ENCODE measurements at regions not wholly inside any gene's neighbourhood (a gene's known extent, or its start where the extent isn't known, plus 50 kb on each side); places are given as distances from the start of the nearest gene placed in this dataset.

DNA sequence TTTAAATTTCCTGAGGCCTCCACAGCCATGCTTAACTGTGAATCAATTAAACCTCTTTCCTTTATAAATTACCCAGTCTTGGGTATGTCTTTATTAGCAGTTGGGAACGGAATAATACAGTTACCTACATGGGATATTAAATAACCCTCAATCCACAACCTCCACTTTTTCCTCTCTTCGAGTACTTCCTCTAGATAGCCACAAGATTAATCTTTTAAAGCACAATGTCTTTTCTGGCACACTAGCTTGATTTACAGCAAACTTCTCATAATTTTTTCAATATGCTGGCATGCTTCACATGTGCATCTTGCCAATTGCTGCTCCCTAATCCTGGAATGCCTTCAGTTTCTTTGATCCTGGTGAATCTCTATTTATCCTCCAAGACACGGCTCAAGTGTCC lies 92.2 kb downstream of the P2RY1 start:
- no peaks in the 10 kb centered on the region for H3K9me3 ChIP-seq (ENCODE audit: control insufficient read depth, low read length, poor library complexity, severe bottlenecking)
- Mint-ChIP-seq H3K4me1 (no peaks in the 10 kb centered on the region), H3K27me3 (peaks cover 11% of the 10 kb centered on the region), H3K27ac (no peak overlapping the region), H3K36me3 (ENCODE audit: low read depth) (no peaks in the 10 kb centered on the region), H3K4me3 (no peak overlapping the region)
- DNase-seq = no peak
- ATAC-seq = no peak

GRCh38 chr3:152930516-152930915 lies 95.6 kb downstream of the P2RY1 start:
- Mint-ChIP-seq H3K4me1 (no peaks in the 10 kb centered on the region), H3K27me3 (peaks cover 11% of the 10 kb centered on the region), H3K4me3 (no peak overlapping the region), H3K36me3 (ENCODE audit: low read depth) (no peaks in the 10 kb centered on the region), H3K27ac (no peak overlapping the region)
- DNase-seq = no peak
- no peaks in the 10 kb centered on the region for H3K9me3 ChIP-seq (ENCODE audit: control insufficient read depth, low read length, poor library complexity, severe bottlenecking)
- ATAC-seq = no peak

DNA sequence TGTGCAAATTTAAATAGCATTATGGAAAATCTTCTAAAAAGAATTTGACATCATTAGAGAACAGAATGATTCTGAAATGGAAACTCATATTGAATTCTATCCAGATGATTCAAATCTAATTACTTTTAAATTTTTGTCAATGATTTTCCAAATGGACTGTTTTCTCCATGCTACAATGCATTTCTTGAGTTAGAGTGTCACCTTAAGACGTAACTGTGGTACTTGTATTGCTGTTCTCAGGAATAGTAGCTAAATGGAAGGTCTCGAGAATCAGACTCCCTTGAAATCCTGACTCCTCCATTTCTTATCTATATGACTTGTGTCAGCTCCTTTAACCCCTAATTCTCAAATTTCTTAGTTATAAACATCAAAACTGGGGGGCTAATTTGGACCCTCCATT lies 102.3 kb downstream of the P2RY1 start:
- no peak overlapping the region for H3K4me3 Mint-ChIP-seq
- H3K36me3 Mint-ChIP-seq (ENCODE audit: low read depth) = no peaks in the 10 kb centered on the region
- ATAC-seq = no peak
- H3K27ac Mint-ChIP-seq = no peak overlapping the region
- H3K4me1 Mint-ChIP-seq = no peaks in the 10 kb centered on the region
- DNase-seq = no peak
- H3K9me3 ChIP-seq (ENCODE audit: control insufficient read depth, low read length, poor library complexity, severe bottlenecking) = no peaks in the 10 kb centered on the region
- peaks cover 5% of the 10 kb centered on the region for H3K27me3 Mint-ChIP-seq

DNA sequence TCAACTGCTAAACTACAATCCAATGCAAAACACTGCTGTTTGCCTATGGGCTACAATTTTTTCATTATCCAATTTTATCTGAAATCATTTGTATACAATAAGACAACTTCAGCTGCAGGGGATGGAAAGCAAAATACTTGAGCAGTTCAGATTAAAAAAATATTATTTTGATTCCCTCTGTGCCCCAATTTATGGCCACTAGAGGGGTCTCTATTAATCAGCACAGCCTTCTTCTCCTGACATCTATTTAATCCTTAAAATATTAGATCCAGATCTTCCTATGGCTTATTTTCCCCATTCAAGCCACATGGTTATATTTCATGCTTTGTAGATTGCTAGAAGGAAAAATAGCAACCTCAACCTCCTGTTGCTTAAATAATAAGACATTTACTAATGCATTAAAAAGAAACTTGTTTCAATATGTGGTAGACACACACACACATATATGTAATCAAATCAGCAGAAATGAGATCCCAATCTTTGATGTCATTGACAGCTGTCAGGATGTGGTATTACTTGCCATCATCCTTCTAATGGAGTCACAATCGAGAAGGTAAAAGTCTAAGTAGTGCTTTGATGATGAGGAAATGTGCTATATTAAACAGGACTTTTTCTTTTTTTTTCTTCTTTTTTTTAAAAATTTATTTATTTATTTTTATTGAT lies 104.2 kb downstream of the P2RY1 start:
- no peaks in the 10 kb centered on the region for H3K36me3 Mint-ChIP-seq (ENCODE audit: low read depth)
- ATAC-seq = no peak

GRCh38 chr3:152941859-152942258 lies 106.9 kb downstream of the P2RY1 start:
- no peaks in the 10 kb centered on the region for H3K36me3 Mint-ChIP-seq (ENCODE audit: low read depth)
- H3K9me3 ChIP-seq (ENCODE audit: control insufficient read depth, low read length, poor library complexity, severe bottlenecking) = no peaks in the 10 kb centered on the region
- DNase-seq (no peak), ATAC-seq (no peak)
- H3K27me3 Mint-ChIP-seq = peaks cover 6% of the 10 kb centered on the region
- H3K4me1 Mint-ChIP-seq = no peaks in the 10 kb centered on the region
- no peak overlapping the region for H3K27ac Mint-ChIP-seq
- H3K4me3 Mint-ChIP-seq = no peak overlapping the region

More for the DNA sequence above, 104.2 kb downstream of the P2RY1 start:
- H3K9me3 ChIP-seq (ENCODE audit: control insufficient read depth, low read length, poor library complexity, severe bottlenecking) = no peaks in the 10 kb centered on the region
- DNase-seq = no peak
- Mint-ChIP-seq H3K27me3 (peaks cover 5% of the 10 kb centered on the region), H3K4me1 (no peaks in the 10 kb centered on the region), H3K4me3 (no peak overlapping the region), H3K27ac (no peak overlapping the region)

- Mint-ChIP-seq H3K27ac (no peak overlapping the region), H3K4me3 (no peak overlapping the region), H3K27me3 (peaks cover 6% of the 10 kb centered on the region), H3K36me3 (ENCODE audit: low read depth) (no peaks in the 10 kb centered on the region), H3K4me1 (no peaks in the 10 kb centered on the region)
- no peak for ATAC-seq
- DNase-seq = no peak
- H3K9me3 ChIP-seq (ENCODE audit: control insufficient read depth, low read length, poor library complexity, severe bottlenecking) = no peaks in the 10 kb centered on the region
Observed at GRCh38 chr3:152942366-152942765, 107.4 kb downstream of the P2RY1 start.

GRCh38 chr3:152943645-152944044 lies 108.7 kb downstream of the P2RY1 start:
- ATAC-seq = no peak
- Mint-ChIP-seq H3K27ac (no peak overlapping the region), H3K27me3 (peaks cover 6% of the 10 kb centered on the region), H3K4me1 (no peaks in the 10 kb centered on the region), H3K36me3 (ENCODE audit: low read depth) (no peaks in the 10 kb centered on the region), H3K4me3 (no peak overlapping the region)
- DNase-seq = no peak
- H3K9me3 ChIP-seq (ENCODE audit: control insufficient read depth, low read length, poor library complexity, severe bottlenecking) = no peaks in the 10 kb centered on the region

DNA sequence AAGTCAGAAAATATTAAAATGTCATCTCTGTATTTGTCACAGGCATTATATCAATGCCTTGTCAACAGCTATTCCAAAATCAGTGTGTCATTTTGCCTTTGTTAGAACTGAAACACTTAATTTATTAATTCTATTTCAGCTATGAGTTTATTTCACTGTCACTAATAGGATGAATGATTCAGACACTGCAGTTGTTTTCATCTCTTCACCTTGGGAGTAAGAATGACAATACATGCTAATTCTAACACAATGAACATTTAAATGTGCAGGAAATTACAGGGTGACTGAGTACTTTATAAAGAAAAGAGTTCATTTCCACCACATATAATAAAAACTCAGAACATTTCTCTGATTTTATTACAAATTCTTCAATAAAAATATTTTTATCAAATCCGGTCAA lies 109.7 kb downstream of the P2RY1 start:
- no peaks in the 10 kb centered on the region for H3K4me1 Mint-ChIP-seq
- no peaks in the 10 kb centered on the region for H3K36me3 Mint-ChIP-seq (ENCODE audit: low read depth)
- ATAC-seq (no peak), DNase-seq (no peak)
- H3K27ac Mint-ChIP-seq = no peak overlapping the region
- no peaks in the 10 kb centered on the region for H3K9me3 ChIP-seq (ENCODE audit: control insufficient read depth, low read length, poor library complexity, severe bottlenecking)
- no peak overlapping the region for H3K4me3 Mint-ChIP-seq
- peaks cover 7% of the 10 kb centered on the region for H3K27me3 Mint-ChIP-seq

- peaks cover 14% of the 10 kb centered on the region for H3K27me3 Mint-ChIP-seq
- DNase-seq = no peak
- no peak overlapping the region for H3K27ac Mint-ChIP-seq
- no peak overlapping the region for H3K4me3 Mint-ChIP-seq
- no peaks in the 10 kb centered on the region for H3K4me1 Mint-ChIP-seq
- ATAC-seq = no peak
- peaks cover 2% of the 10 kb centered on the region for H3K36me3 Mint-ChIP-seq (ENCODE audit: low read depth)
- no peaks in the 10 kb centered on the region for H3K9me3 ChIP-seq (ENCODE audit: control insufficient read depth, low read length, poor library complexity, severe bottlenecking)
Observed at GRCh38 chr3:152945556-152945955, 110.6 kb downstream of the P2RY1 start.

DNA sequence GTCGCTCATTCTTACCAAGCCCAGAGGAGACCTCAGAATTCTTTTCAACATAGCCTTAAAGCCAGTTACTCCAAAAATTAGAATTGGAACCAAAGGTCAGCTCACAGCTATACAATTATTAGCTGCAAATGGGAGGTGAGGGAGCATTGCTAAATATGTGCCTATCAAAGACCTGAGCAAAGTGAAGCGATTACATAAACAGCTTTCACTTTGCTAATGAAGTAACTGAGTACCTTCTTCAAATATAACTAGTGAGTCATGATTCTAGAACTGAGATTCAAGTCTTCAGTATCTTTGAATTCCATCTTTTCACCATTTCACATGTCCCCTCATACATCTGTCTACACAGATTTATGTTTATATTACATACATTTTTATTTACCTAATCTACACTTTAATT lies 122.6 kb downstream of the P2RY1 start:
- no peak overlapping the region for H3K4me3 Mint-ChIP-seq
- no peak for ATAC-seq
- H3K36me3 Mint-ChIP-seq (ENCODE audit: low read depth) = peaks cover 2% of the 10 kb centered on the region
- H3K4me1 Mint-ChIP-seq = no peaks in the 10 kb centered on the region
- DNase-seq = no peak
- H3K27me3 Mint-ChIP-seq = peaks cover 14% of the 10 kb centered on the region
- no peak overlapping the region for H3K27ac Mint-ChIP-seq
- H3K9me3 ChIP-seq (ENCODE audit: control insufficient read depth, low read length, poor library complexity, severe bottlenecking) = no peaks in the 10 kb centered on the region

GRCh38 chr3:152959307-152959706 lies 124.4 kb downstream of the P2RY1 start:
- no peak overlapping the region for H3K27ac Mint-ChIP-seq
- ATAC-seq = no peak
- peaks cover 2% of the 10 kb centered on the region for H3K36me3 Mint-ChIP-seq (ENCODE audit: low read depth)
- no peaks in the 10 kb centered on the region for H3K9me3 ChIP-seq (ENCODE audit: control insufficient read depth, low read length, poor library complexity, severe bottlenecking)
- no peak for DNase-seq
- H3K4me3 Mint-ChIP-seq = no peak overlapping the region
- H3K27me3 Mint-ChIP-seq = peaks cover 10% of the 10 kb centered on the region
- no peaks in the 10 kb centered on the region for H3K4me1 Mint-ChIP-seq

- Mint-ChIP-seq H3K36me3 (ENCODE audit: low read depth) (peaks cover 2% of the 10 kb centered on the region), H3K4me1 (no peaks in the 10 kb centered on the region), H3K4me3 (no peak overlapping the region), H3K27me3 (peaks cover 10% of the 10 kb centered on the region), H3K27ac (no peak overlapping the region)
- H3K9me3 ChIP-seq (ENCODE audit: control insufficient read depth, low read length, poor library complexity, severe bottlenecking) = no peaks in the 10 kb centered on the region
- DNase-seq (no peak), ATAC-seq (no peak)
Observed at GRCh38 chr3:152960684-152961083, 125.8 kb downstream of the P2RY1 start.

DNA sequence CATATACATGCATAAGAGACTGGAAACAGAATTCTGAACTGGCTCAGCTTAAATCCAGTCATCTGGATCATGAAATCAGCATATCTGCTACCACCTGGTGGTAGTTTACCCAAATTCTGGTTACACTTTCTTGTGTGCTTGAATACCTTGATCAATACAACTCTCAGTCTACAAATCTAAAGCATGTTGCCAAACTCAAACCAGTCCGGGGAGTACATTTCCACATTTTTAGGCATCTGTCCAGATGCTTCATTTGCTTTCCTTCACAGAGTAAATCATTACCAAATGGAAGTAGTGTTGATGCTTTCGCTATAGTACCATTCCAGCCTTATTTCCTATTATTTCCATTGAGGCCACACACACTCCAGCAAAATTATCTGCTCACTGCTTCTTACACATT lies 126.4 kb downstream of the P2RY1 start:
- ATAC-seq = no peak
- H3K4me3 Mint-ChIP-seq = no peak overlapping the region

DNA sequence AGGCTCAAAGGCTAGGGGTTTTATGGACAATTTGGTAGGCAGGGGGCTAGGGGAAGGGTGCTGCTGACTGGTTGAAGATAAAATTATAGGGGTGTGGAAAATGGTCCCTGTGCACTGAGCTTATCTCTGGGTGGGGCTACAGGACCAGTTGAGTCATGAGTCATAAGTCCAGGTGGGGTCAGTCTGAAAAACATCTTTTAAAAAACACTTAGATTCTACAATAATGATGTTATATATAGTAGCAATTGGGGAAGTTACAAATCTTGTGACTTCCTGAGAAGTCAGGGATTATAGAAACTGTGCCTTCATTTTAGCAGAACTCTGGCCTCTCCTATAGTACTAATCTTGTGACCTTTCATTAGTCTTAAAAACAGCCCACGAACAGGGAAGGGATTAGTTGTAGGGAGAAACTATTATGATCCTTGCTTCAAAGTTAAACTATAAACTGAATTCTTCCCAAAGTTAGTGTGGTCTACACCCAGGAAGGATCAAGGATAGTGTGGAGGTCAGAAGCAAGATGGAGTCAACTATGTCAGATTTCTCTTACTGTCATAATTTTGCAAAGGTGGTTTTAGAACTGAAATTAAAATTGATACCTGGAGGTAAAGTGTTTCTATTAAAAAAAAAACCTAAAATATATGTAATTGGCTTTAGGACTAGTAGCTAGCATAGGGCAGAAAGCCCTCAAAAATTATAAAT lies 130.1 kb downstream of the P2RY1 start:
- DNase-seq (no peak), ATAC-seq (no peak)
- no peaks in the 10 kb centered on the region for H3K4me1 Mint-ChIP-seq
- no peaks in the 10 kb centered on the region for H3K9me3 ChIP-seq (ENCODE audit: control insufficient read depth, low read length, poor library complexity, severe bottlenecking)
- H3K36me3 Mint-ChIP-seq (ENCODE audit: low read depth) = peaks cover 4% of the 10 kb centered on the region
- peaks cover 8% of the 10 kb centered on the region for H3K27me3 Mint-ChIP-seq
- no peak overlapping the region for H3K27ac Mint-ChIP-seq
- H3K4me3 Mint-ChIP-seq = no peak overlapping the region

More for the DNA sequence above, 126.4 kb downstream of the P2RY1 start:
- H3K9me3 ChIP-seq (ENCODE audit: control insufficient read depth, low read length, poor library complexity, severe bottlenecking) = no peaks in the 10 kb centered on the region
- DNase-seq = no peak
- Mint-ChIP-seq H3K27ac (no peak overlapping the region), H3K27me3 (peaks cover 10% of the 10 kb centered on the region), H3K4me1 (no peaks in the 10 kb centered on the region), H3K36me3 (ENCODE audit: low read depth) (peaks cover 2% of the 10 kb centered on the region)
